GM23338 (cell line): ENCODE measurements at regions not wholly inside any gene's neighbourhood (a gene's known extent, or its start where the extent isn't known, plus 50 kb on each side); places are given as distances from the start of the nearest gene placed in this dataset.

Experiments used
- ATAC-seq: fragments of 200-7000 bp; cut with Tn5 transposase; 3 replicates; pipeline ENCODE4 v1.9.1; 2020
- DNase-seq: peaks from one replicate; pipeline ENCODE4 v3.0.0-alpha.2; 2015; ENCODE audit warnings: low spot score
- H2AFZ ChIP-seq: fragments of 200-600 bp; sonication (generic); 2 replicates; pipeline ENCODE4 v1.8.0; 2016; ENCODE audit warnings: antibody characterized with exemption, mild to moderate bottlenecking, moderate library complexity
- H3F3A ChIP-seq: fragments of 200-600 bp; sonication (generic); replicated peaks from 2 replicates; pipeline ENCODE4 v1.8.0; 2017; ENCODE audit warnings: antibody characterized with exemption, mixed run types, low read depth
- H3K27ac ChIP-seq: fragments of 200-600 bp; sonication (generic); 2 replicates; pipeline ENCODE4 v1.6.1; 2016; ENCODE audit warnings: low read depth
- H3K27me3 ChIP-seq: fragments of 200-600 bp; sonication (generic); 2 replicates; pipeline ENCODE4 v1.8.0; 2016; ENCODE audit warnings: mild to moderate bottlenecking, mixed run types, moderate library complexity; ENCODE audit not compliant: insufficient read depth
- H3K36me3 ChIP-seq: fragments of 200-600 bp; sonication (generic); 2 replicates; pipeline ENCODE4 v1.8.0; 2016; ENCODE audit warnings: mild to moderate bottlenecking; ENCODE audit not compliant: insufficient read depth
- H3K4me1 ChIP-seq: fragments of 200-600 bp; sonication (generic); 2 replicates; pipeline ENCODE4 v1.8.0; 2016; ENCODE audit warnings: mild to moderate bottlenecking, moderate library complexity; ENCODE audit not compliant: insufficient read depth
- H3K4me2 ChIP-seq: fragments of 200-600 bp; sonication (generic); 2 replicates; pipeline ENCODE4 v1.7.1; 2017; ENCODE audit warnings: mixed run types
- H3K4me3 ChIP-seq: fragments of 200-600 bp; sonication (generic); 2 replicates; pipeline ENCODE4 v1.6.1; 2016; ENCODE audit warnings: mixed run types
- H3K79me2 ChIP-seq: fragments of 200-600 bp; sonication (generic); replicated peaks from 2 replicates; pipeline ENCODE4 v1.8.0; 2017; ENCODE audit warnings: mild to moderate bottlenecking; ENCODE audit not compliant: insufficient read depth
- H3K9me2 ChIP-seq: fragments of 200-600 bp; sonication (generic); 2 replicates; pipeline ENCODE4 v1.8.0; 2017; ENCODE audit not compliant: insufficient read depth
- H4K20me1 ChIP-seq: fragments of 200-600 bp; sonication (generic); replicated peaks from 2 replicates; pipeline ENCODE4 v1.8.0; 2017; ENCODE audit warnings: mild to moderate bottlenecking; ENCODE audit not compliant: insufficient read depth
- H3K27ac Mint-ChIP-seq: 2 replicates; pipeline ENCODE4 v1.8.0; 2020; ENCODE audit warnings: inconsistent platforms, mild to moderate bottlenecking, moderate library complexity, mixed read lengths
- H3K27me3 Mint-ChIP-seq: 3 replicates; pipeline ENCODE4 v1.8.0; 2022; ENCODE audit warnings: low read depth, mild to moderate bottlenecking, moderate library complexity, mixed read lengths, inconsistent platforms; ENCODE audit not compliant: insufficient read depth, poor library complexity
- H3K36me3 Mint-ChIP-seq: 3 replicates; pipeline ENCODE4 v1.8.0; 2021; ENCODE audit warnings: low read depth, mild to moderate bottlenecking, inconsistent platforms, moderate library complexity, mixed read lengths
- H3K4me1 Mint-ChIP-seq: 3 replicates; pipeline ENCODE4 v1.8.0; 2020; ENCODE audit warnings: mild to moderate bottlenecking, inconsistent platforms, mixed read lengths
- H3K4me3 Mint-ChIP-seq: 3 replicates; pipeline ENCODE4 v1.8.0; 2021; ENCODE audit warnings: moderate library complexity, mild to moderate bottlenecking, inconsistent platforms, mixed read lengths
- H3K9me3 Mint-ChIP-seq: 3 replicates; pipeline ENCODE4 v1.8.0; 2020; ENCODE audit warnings: moderate library complexity, mild to moderate bottlenecking, inconsistent platforms, mixed read lengths
- CREB1 ChIP-seq: fragments of 250-450 bp; sonication (Bioruptor Pico); IDR thresholded peaks from 2 replicates; pipeline ENCODE4 v1.5.0; 2020; ENCODE audit warnings: low read depth, mild to moderate bottlenecking, moderate library complexity
- CTCF ChIP-seq, 2 experiments: fragments of 200-600 bp in 1 of 2; sonication (generic) in 1 of 2; conservative IDR thresholded peaks; 2 replicates each; pipeline versions ENCODE4 v1.5.1 to v1.6.1; 2016 to 2017; ENCODE audit warnings: antibody characterized with exemption in 2 of 2, low read depth in 2 of 2, mild to moderate bottlenecking in 2 of 2, moderate library complexity in 1 of 2
- ETS1 ChIP-seq: IDR thresholded peaks from 2 replicates; pipeline ENCODE4 v1.6.1; 2016; ENCODE audit warnings: antibody characterized with exemption
- EZH2 ChIP-seq: fragments of 200-600 bp; sonication (generic); IDR thresholded peaks from one replicate; pipeline ENCODE4 v1.8.0; 2017; ENCODE audit warnings: antibody characterized with exemption, mild to moderate bottlenecking, low read depth; ENCODE audit not compliant: unreplicated experiment
- EZH2phosphoT487 ChIP-seq: fragments of 200-600 bp; sonication (generic); IDR thresholded peaks from one replicate; pipeline ENCODE4 v1.8.1; 2018; ENCODE audit warnings: antibody characterized with exemption; ENCODE audit not compliant: unreplicated experiment
- JUNB ChIP-seq: IDR thresholded peaks from one replicate; pipeline ENCODE4 v1.6.1; 2016; ENCODE audit warnings: antibody characterized with exemption; ENCODE audit not compliant: unreplicated experiment
- NANOG ChIP-seq: IDR thresholded peaks from 2 replicates; pipeline ENCODE4 v1.6.1; 2016; ENCODE audit warnings: antibody characterized with exemption, borderline replicate concordance
- POLR2AphosphoS5 ChIP-seq: IDR thresholded peaks from 2 replicates; pipeline ENCODE4 v1.6.1; 2016; ENCODE audit warnings: antibody characterized with exemption, low read depth
- STAT1 ChIP-seq: IDR thresholded peaks from one replicate; pipeline ENCODE4 v1.6.1; 2016; ENCODE audit warnings: antibody characterized with exemption; ENCODE audit not compliant: unreplicated experiment
- ZNF114 ChIP-seq: fragments of 250-450 bp; sonication (Bioruptor Pico); IDR thresholded peaks from 2 replicates; pipeline ENCODE4 v1.5.0; 2020; ENCODE audit warnings: mild to moderate bottlenecking, moderate library complexity
- ZNF331 ChIP-seq: fragments of 250-450 bp; sonication (Bioruptor Pico); IDR thresholded peaks from 2 replicates; pipeline ENCODE4 v1.5.0; 2020; ENCODE audit warnings: low read depth, mild to moderate bottlenecking, moderate library complexity
- ZNF462 ChIP-seq: fragments of 250-450 bp; sonication (Bioruptor Pico); IDR thresholded peaks from 2 replicates; pipeline ENCODE4 v1.5.0; 2020; ENCODE audit warnings: mild to moderate bottlenecking, moderate library complexity
- TF ChIP-seq, protein P1 (sequence below): IDR thresholded peaks from one replicate; pipeline ENCODE4 v1.6.1; 2018; ENCODE audit warnings: antibody characterized with exemption; ENCODE audit not compliant: unreplicated experiment

- no peaks in the 10 kb centered on the region for H3K79me2 ChIP-seq
- DNase-seq (no peak), ATAC-seq (no peak)
- H3K27ac ChIP-seq = no peak overlapping the region
- Mint-ChIP-seq H3K4me1 (peaks cover 9% of the 10 kb centered on the region), H3K36me3 (no peaks in the 10 kb centered on the region), H3K27ac (no peak overlapping the region), H3K9me3 (no peaks in the 10 kb centered on the region), H3K4me3 (no peak overlapping the region), H3K27me3 (no peaks in the 10 kb centered on the region)
- no peaks in the 10 kb centered on the region for H3F3A ChIP-seq
- H3K9me2 ChIP-seq = no peaks in the 10 kb centered on the region
- H3K4me1 ChIP-seq = no peaks in the 10 kb centered on the region
- no peaks in the 10 kb centered on the region for H3K27me3 ChIP-seq
- H4K20me1 ChIP-seq = no peaks in the 10 kb centered on the region
- TF ChIP-seq CTCF (conservative IDR thresholded peaks at IDR 0.05; ENCODE audit: low read depth in 2 of 2) (no peak), ZNF331 (CRISPR knock-in tag) (no peak), STAT1 (no peak), JUNB (no peak), EZH2phosphoT487 (no peak), NANOG (no peak), CREB1 (CRISPR knock-in tag) (no peak), EZH2 (no peak), ZNF114 (CRISPR knock-in tag) (no peak), ZNF462 (CRISPR knock-in tag) (no peak), POLR2AphosphoS5 (no peak), ETS1 (no peak)
- TF ChIP-seq, protein P1, sequence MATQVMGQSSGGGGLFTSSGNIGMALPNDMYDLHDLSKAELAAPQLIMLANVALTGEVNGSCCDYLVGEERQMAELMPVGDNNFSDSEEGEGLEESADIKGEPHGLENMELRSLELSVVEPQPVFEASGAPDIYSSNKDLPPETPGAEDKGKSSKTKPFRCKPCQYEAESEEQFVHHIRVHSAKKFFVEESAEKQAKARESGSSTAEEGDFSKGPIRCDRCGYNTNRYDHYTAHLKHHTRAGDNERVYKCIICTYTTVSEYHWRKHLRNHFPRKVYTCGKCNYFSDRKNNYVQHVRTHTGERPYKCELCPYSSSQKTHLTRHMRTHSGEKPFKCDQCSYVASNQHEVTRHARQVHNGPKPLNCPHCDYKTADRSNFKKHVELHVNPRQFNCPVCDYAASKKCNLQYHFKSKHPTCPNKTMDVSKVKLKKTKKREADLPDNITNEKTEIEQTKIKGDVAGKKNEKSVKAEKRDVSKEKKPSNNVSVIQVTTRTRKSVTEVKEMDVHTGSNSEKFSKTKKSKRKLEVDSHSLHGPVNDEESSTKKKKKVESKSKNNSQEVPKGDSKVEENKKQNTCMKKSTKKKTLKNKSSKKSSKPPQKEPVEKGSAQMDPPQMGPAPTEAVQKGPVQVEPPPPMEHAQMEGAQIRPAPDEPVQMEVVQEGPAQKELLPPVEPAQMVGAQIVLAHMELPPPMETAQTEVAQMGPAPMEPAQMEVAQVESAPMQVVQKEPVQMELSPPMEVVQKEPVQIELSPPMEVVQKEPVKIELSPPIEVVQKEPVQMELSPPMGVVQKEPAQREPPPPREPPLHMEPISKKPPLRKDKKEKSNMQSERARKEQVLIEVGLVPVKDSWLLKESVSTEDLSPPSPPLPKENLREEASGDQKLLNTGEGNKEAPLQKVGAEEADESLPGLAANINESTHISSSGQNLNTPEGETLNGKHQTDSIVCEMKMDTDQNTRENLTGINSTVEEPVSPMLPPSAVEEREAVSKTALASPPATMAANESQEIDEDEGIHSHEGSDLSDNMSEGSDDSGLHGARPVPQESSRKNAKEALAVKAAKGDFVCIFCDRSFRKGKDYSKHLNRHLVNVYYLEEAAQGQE = no peak
- H3K4me2 ChIP-seq = no peak overlapping the region
- H3K36me3 ChIP-seq = no peaks in the 10 kb centered on the region
- H3K4me3 ChIP-seq = no peak overlapping the region
- no peak overlapping the region for H2AFZ ChIP-seq
Measured at GRCh38 chrX:137482136-137482535, 83.8 kb upstream of the ZIC3 start.
